Fibroblast of lung (primary cell): ENCODE measurements at regions not wholly inside any gene's neighbourhood (a gene's known extent, or its start where the extent isn't known, plus 50 kb on each side); places are given as distances from the start of the nearest gene placed in this dataset.

Experiments used
- DNase-seq, 2 donors: peaks; one replicate each; pipeline versions ENCODE4 v3.0.0 to v3.0.0-alpha.2; 2010; ENCODE audit warnings: low read depth in 2 of 2
- H2AFZ ChIP-seq: 2 replicates; pipeline ENCODE4 v1.5.1; 2012; ENCODE audit warnings: low read length, control low read depth, inconsistent platforms
- H3K27ac ChIP-seq: 2 replicates; pipeline ENCODE4 v1.5.1; 2011; ENCODE audit warnings: low read length, control low read depth; ENCODE audit not compliant: insufficient read depth
- H3K27me3 ChIP-seq: 2 replicates; pipeline ENCODE4 v1.5.1; 2011; ENCODE audit warnings: mild to moderate bottlenecking, low read length; ENCODE audit not compliant: control insufficient read depth, insufficient read depth
- H3K36me3 ChIP-seq: 2 replicates; pipeline ENCODE4 v1.5.1; 2011; ENCODE audit warnings: low read length; ENCODE audit not compliant: control insufficient read depth, insufficient read depth
- H3K4me1 ChIP-seq: 2 replicates; pipeline ENCODE4 v1.5.1; 2011; ENCODE audit warnings: low read length; ENCODE audit not compliant: control insufficient read depth, insufficient read depth; ENCODE audit errors: extremely low read depth
- H3K4me2 ChIP-seq: 2 replicates; pipeline ENCODE4 v1.5.1; 2011; ENCODE audit warnings: low read length, control low read depth; ENCODE audit not compliant: insufficient read depth; ENCODE audit errors: extremely low read depth
- H3K4me3 ChIP-seq, 4 experiments: fragments of 200-600 bp in 1 of 4; sonication (generic) in 1 of 4; replicated peaks in 1 of 4; 2 replicates each; pipeline ENCODE4 v1.5.1; 2011 to 2016; ENCODE audit warnings: low read length in 4 of 4, low read depth in 3 of 4, mild to moderate bottlenecking in 3 of 4, control low read depth in 2 of 4, inconsistent platforms in 1 of 4, mixed read lengths in 1 of 4; ENCODE audit not compliant: insufficient read depth in 1 of 4; ENCODE audit errors: control extremely low read depth in 1 of 4
- H3K79me2 ChIP-seq: 2 replicates; pipeline ENCODE4 v1.5.1; 2012; ENCODE audit warnings: mild to moderate bottlenecking, low read length, inconsistent platforms; ENCODE audit not compliant: control insufficient read depth, insufficient read depth
- H3K9ac ChIP-seq: 2 replicates; pipeline ENCODE4 v1.5.1; 2011; ENCODE audit warnings: mild to moderate bottlenecking, low read length, control low read depth; ENCODE audit not compliant: insufficient read depth
- H3K9me3 ChIP-seq: 2 replicates; pipeline ENCODE4 v1.5.1; 2012; ENCODE audit warnings: low read depth, low read length; ENCODE audit not compliant: control insufficient read depth, insufficient read depth
- H4K20me1 ChIP-seq: 2 replicates; pipeline ENCODE4 v1.5.1; 2011; ENCODE audit warnings: low read length; ENCODE audit not compliant: control insufficient read depth, insufficient read depth; ENCODE audit errors: extremely low read depth
- CTCF ChIP-seq, 2 donors: IDR thresholded peaks in 1 of 2; conservative IDR thresholded peaks in 1 of 2; 1 replicate in 1 of 2; 2 replicates in 1 of 2; pipeline ENCODE4 v1.5.1; 2011 to 2012; ENCODE audit warnings: low read length in 2 of 2, control low read depth in 1 of 2, inconsistent platforms in 1 of 2, low read depth in 1 of 2, mild to moderate bottlenecking in 1 of 2
- EZH2 ChIP-seq: IDR thresholded peaks from 2 replicates; pipeline ENCODE4 v1.5.1; 2012; ENCODE audit warnings: low read length, control low read depth, mild to moderate bottlenecking; ENCODE audit errors: missing control alignments

GRCh38 chrY:12421072-12421787 is 279.8 kb upstream of the USP9Y start:
- Histone ChIP-seq H3K9ac (no peak overlapping the region), H2AFZ (no peak overlapping the region), H4K20me1 (no peaks in the 10 kb centered on the region), H3K36me3 (no peaks in the 10 kb centered on the region), H3K4me1 (no peaks in the 10 kb centered on the region), H3K4me2 (no peak overlapping the region), H3K27ac (no peak overlapping the region), H3K9me3 (no peaks in the 10 kb centered on the region), H3K4me3 (peak overlapping the region in 1 of 4 experiments; percentile 36), H3K27me3 (no peaks in the 10 kb centered on the region), H3K79me2 (no peaks in the 10 kb centered on the region)
- DNase-seq = peak in 1 of 2 donors; percentile 0
- TF ChIP-seq EZH2 = no peak
- TF ChIP-seq CTCF (conservative IDR thresholded peaks at IDR 0.05 in 1 of 2, IDR thresholded peaks at IDR 0.05 in 1 of 2; ENCODE audit: low read depth in 1 of 2, low read length in 2 of 2) = no peak

- H3K9me3 ChIP-seq = no peaks in the 10 kb centered on the region
- H3K4me1 ChIP-seq = no peaks in the 10 kb centered on the region
- H3K27ac ChIP-seq = no peak overlapping the region
- no peak overlapping the region for H3K9ac ChIP-seq
- H3K4me2 ChIP-seq = no peak overlapping the region
- no peaks in the 10 kb centered on the region for H4K20me1 ChIP-seq
- H3K4me3 ChIP-seq = peak overlapping the region in 1 of 4 experiments; percentile 36
- H2AFZ ChIP-seq = no peak overlapping the region
- no peaks in the 10 kb centered on the region for H3K36me3 ChIP-seq
- TF ChIP-seq EZH2 = no peak
- TF ChIP-seq CTCF (conservative IDR thresholded peaks at IDR 0.05 in 1 of 2, IDR thresholded peaks at IDR 0.05 in 1 of 2; ENCODE audit: low read depth in 1 of 2, low read length in 2 of 2) = no peak
- H3K27me3 ChIP-seq = no peaks in the 10 kb centered on the region
- H3K79me2 ChIP-seq = no peaks in the 10 kb centered on the region
- peak in 1 of 2 donors; percentile 0 for DNase-seq
Observed at GRCh38 chrY:12421788-12422124, 279.3 kb upstream of the USP9Y start.

- no peaks in the 10 kb centered on the region for H3K27me3 ChIP-seq
- no peak overlapping the region for H2AFZ ChIP-seq
- no peak overlapping the region for H3K9ac ChIP-seq
- no peaks in the 10 kb centered on the region for H3K79me2 ChIP-seq
- H3K4me1 ChIP-seq = no peaks in the 10 kb centered on the region
- no peak overlapping the region for H3K27ac ChIP-seq
- no peak overlapping the region for H3K4me3 ChIP-seq
- H3K36me3 ChIP-seq = no peaks in the 10 kb centered on the region
- H3K4me2 ChIP-seq = no peak overlapping the region
- no peaks in the 10 kb centered on the region for H4K20me1 ChIP-seq
- DNase-seq = no peak
- TF ChIP-seq EZH2 (no peak), CTCF (conservative IDR thresholded peaks at IDR 0.05 in 1 of 2, IDR thresholded peaks at IDR 0.05 in 1 of 2; ENCODE audit: low read depth in 1 of 2, low read length in 2 of 2) (no peak)
- no peaks in the 10 kb centered on the region for H3K9me3 ChIP-seq
Observed at GRCh38 chrY:12422536-12422935, 278.5 kb upstream of the USP9Y start.
